HG03280 (cell line): ENCODE measurements at regions not wholly inside any gene's neighbourhood (a gene's known extent, or its start where the extent isn't known, plus 50 kb on each side); places are given as distances from the start of the nearest gene placed in this dataset.

Source experiments
- ATAC-seq: cut with Tn5 transposase; IDR thresholded peaks from one replicate; pipeline ENCODE4 v1.9.1; 2021; ENCODE audit warnings: mild to moderate bottlenecking, moderate library complexity; ENCODE audit not compliant: unreplicated experiment

- no peak for ATAC-seq
These were observed 853.8 kb upstream of the INTU start for GRCh38 chr4:126779001-126779400.

- ATAC-seq = no peak
These were observed 853.2 kb upstream of the INTU start for GRCh38 chr4:126779436-126780166.

GRCh38 chr4:126783191-126783590 lies 849.6 kb upstream of the INTU start:
- no peak for ATAC-seq

GRCh38 chr4:126784966-126785580 lies 847.7 kb upstream of the INTU start:
- no peak for ATAC-seq

GRCh38 chr4:126790633-126791032 lies 842.1 kb upstream of the INTU start:
- no peak for ATAC-seq

- ATAC-seq = no peak
These were observed 838.4 kb upstream of the INTU start for GRCh38 chr4:126794363-126794762.

GRCh38 chr4:126798214-126798613 lies 834.5 kb upstream of the INTU start:
- ATAC-seq = no peak

GRCh38 chr4:126799416-126799815 lies 833.3 kb upstream of the INTU start:
- no peak for ATAC-seq

GRCh38 chr4:126799971-126800574 lies 832.7 kb upstream of the INTU start:
- ATAC-seq = no peak

- ATAC-seq = no peak
These were observed 832.1 kb upstream of the INTU start for GRCh38 chr4:126800575-126801141.

- ATAC-seq = no peak
These were observed 825.6 kb upstream of the INTU start for GRCh38 chr4:126807132-126807531.

GRCh38 chr4:126812076-126812475 lies 820.7 kb upstream of the INTU start:
- no peak for ATAC-seq

GRCh38 chr4:126820631-126821030 lies 812.1 kb upstream of the INTU start:
- no peak for ATAC-seq

- no peak for ATAC-seq
These were observed 811.6 kb upstream of the INTU start for GRCh38 chr4:126821152-126821551.

GRCh38 chr4:126825083-126825482 lies 807.7 kb upstream of the INTU start:
- no peak for ATAC-seq

GRCh38 chr4:126827669-126828068 lies 805.1 kb upstream of the INTU start:
- ATAC-seq = no peak

- ATAC-seq = no peak
These were observed 797.9 kb upstream of the INTU start for GRCh38 chr4:126834854-126835253.

GRCh38 chr4:126838941-126839679 lies 793.6 kb upstream of the INTU start:
- ATAC-seq = no peak

GRCh38 chr4:126843492-126844067 lies 789.2 kb upstream of the INTU start:
- ATAC-seq = no peak

GRCh38 chr4:126850286-126850685 lies 782.5 kb upstream of the INTU start:
- ATAC-seq = no peak

- ATAC-seq = no peak
These were observed 781.4 kb upstream of the INTU start for GRCh38 chr4:126851391-126851790.
